NCI-H1417 treated with DMSO at 0.1 percent for 48 hours (cell line): ENCODE measurements at regions not wholly inside any gene's neighbourhood (a gene's known extent, or its start where the extent isn't known, plus 50 kb on each side); places are given as distances from the start of the nearest gene placed in this dataset.

Source experiments
- DNase-seq: peaks from one replicate; lab custom pipeline; 2025; lab: John Stamatoyannopoulos, UW

DNA sequence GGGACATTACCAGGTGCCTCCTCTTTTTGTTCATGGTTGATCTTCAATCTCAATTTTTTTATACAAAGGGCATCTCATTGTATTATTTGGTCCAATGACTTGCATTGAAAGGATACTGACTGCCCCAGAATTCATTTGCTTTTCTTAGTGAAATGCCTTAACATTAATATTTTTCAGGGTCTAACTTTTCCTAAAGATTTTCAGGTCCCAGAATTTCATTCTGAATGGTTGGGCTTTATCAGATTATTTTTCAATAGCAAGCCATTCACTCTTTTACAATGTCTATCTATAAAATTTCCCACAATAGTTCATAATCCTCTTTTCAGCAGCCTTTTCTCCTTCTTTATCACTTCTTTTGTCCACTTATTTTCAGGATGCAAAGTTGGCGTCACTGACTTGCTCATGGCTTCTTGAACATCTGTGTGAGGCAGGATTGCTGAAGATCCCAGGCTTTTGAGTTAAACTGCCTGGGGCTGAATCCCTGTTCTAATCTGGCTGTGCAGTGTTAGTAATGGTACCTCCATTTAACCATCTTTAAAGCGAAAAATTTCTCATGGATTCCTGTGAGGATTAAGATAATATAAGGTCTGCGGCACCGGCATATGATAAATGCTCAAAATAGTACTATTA is 131.7 kb upstream of the HDAC9 start:
- DNase-seq: no peak

DNA sequence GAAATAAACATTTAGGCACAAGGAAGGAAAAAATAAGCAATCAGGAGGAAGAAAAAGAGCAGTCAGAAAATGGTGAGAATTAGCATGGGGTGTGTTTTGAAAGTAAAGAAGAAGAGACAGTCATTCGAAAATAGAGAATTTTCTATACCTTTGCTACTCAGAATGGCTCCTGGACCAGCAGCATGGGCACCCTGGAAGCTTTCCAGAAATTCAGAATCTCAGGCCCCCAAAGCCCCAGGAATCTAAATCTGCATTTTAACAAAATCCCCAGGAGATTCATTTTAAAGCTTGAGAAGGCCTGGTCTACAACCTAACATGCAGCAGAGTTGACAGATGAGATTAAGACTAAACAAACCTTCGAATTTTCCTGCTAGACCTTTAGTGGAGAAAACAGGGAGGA is 131.2 kb upstream of the HDAC9 start:
- no peak for DNase-seq

DNA sequence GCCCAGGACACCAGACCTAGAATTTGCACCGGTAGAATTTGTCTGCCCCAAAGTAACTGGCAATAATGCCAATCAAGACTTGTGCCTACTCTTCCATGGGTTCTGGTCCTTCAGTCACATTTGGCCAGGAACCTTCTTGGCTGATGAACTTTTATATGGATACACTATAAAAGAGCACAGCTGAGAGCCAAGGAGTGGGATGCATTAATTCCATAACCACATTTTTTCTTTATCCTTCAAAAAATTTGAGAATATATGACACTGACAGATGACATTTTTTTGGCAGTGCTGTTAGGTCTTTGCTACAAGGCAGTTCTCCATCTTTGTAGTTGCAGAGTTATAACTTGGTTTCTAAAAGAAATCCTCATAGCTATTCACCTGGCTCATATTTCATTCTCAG is 129.2 kb upstream of the HDAC9 start:
- DNase-seq: no peak

DNA sequence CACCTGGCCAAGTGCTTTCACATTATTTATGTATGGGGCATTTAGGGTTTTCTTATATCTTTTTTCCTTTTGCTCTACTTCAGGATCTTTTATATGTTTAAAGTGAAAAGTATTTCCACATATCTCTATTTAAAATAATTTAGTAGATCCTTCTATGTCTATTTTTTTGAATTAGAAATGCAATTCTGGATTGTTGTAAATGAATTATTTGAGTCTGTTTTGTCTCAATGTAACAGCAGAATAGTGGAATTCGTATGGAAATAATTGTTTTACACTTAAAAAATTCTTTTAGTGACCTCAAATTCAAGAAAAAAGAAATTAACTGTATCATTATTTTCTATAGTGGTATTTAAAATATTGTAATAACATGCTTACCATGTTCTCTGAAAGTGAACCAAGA is 126.5 kb upstream of the HDAC9 start:
- no peak for DNase-seq

DNA sequence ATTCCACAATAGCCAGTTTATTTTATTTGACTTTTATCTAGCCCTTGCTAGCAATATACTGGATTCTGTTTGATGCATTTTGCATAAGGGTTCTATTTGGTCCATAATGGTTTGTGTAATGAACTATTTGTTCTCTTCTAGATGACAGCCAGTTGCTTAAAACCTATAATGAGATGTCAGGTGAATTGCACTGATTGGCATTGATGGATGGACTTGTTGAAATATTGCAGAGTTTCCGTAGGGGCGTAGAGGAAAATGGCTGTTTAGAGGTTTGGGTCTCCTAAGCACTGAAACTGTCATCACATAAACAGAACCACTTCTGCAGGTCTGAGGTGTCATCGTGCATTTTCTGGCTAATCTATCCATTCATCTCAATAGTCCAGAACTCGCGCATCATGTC is 124.9 kb upstream of the HDAC9 start:
- DNase-seq: no peak

DNA sequence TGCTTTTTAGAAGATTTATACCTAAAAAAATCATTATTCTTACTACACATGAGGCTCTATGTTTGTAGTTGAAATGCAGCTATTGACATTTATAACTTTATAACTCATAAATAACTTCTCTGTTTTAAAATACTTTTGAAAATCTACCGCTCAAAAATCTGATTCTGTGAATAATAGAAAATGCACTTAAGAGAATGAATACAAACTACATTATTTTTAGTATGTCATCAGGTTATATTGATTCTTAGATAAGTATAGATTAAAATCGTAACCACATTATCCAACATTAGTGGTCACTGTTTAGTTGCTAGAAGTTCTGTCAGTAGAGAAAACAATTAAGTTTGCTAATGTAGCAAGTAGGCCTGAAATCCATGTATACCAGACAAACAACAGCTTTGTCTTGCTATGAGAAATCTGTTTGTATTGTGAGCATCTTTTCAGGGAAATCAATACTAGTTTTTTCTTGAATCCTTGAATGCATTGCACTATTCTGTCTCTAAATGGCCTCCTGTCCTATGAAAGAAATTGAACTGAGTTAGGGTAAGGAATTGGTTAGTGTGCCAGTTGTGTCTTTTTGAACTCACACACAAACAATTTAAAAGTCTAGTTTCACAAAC is 116.5 kb upstream of the HDAC9 start:
- no peak for DNase-seq

DNA sequence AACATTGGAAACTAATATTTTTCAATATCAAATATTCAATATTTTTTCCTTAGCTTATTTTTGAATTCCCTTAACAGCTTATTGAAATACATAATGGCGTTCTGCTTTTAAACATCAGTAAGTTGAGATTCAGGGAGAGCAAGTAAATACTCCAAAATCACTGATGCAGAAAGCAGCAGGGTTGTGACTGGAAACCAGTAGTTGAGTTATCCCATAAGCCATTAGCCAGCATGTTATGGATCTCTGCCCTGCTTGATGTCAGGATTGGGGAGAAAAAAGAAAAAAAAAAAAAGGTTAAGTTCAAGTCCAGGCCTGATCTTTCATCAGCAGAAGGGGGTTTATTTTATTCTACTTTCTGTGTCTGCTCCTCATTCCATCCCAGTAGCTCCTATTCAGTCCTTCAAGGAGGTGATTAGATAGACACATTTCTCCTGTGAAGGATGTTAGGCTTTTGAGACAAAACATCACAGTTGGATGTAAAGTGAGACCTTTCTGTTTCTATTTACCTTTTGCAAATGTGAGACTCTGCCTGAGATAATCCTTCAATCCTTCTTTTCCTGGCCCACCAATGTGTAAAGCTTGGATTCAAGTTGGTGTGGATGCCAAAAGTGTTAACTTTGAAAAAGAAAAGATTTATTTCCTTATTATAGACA is 110.9 kb upstream of the HDAC9 start:
- DNase-seq: no peak

DNA sequence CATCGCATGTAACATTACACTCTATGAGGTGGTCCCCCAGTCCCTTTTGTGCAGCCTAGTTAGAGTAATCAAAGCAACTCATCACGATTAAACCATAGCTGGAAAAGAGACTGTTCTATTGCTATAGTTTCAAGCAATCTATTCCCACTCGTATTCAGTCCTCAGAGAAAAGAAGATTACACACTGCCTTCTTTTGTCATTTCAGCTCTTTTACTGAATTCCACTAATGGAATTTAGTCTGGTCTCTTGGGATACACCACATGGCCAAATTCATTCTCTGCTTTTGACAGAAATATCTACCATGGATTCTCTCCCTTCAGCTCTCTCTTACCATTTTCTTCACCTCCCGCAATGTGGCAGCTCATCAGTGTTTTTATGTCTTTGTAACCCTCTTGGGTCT is 108.9 kb upstream of the HDAC9 start:
- DNase-seq: no peak

DNA sequence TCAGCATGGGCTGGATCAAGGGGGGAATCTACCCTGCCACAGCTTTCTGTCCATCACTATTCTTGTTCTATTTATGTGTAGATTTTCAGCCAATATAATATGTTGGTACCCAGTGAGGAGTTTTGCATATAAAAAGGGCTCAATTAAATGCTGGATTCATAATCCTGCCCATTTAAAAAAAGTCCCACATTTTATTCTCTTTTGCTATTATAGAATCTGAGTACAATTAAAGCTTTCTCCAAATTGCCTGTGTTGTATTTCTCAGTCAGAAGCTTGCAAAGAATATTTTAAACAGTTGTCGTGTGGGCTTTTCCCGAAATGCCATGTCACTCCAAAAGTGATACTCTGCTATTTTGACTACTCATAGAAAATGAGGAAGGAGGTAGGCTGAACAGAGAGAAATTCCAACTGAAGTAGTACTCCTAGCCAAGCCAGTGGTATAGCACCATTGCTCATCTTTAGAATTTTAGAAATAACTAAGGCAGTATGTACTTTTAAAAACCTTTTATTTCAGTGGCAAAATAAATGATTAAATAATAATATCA is 108.3 kb upstream of the HDAC9 start:
- no peak for DNase-seq

DNA sequence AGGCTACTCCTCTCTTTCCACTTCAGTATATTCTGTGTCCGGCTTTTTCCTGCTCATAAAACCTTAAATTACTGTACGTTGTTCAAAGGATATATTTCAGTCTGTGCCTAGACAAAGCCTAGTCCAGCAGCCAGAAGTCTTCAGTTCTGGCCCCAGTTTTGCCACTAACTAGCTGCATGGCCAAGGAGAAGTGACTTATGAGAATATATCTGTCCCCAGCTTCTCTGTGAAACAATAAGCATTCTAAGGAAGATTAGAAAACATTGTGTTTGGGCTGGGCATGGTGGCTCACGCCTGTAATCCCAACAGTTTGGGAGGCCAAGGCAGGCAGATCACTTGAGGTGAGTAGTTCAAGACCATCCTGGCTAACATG is 105.0 kb upstream of the HDAC9 start:
- no peak for DNase-seq

DNA sequence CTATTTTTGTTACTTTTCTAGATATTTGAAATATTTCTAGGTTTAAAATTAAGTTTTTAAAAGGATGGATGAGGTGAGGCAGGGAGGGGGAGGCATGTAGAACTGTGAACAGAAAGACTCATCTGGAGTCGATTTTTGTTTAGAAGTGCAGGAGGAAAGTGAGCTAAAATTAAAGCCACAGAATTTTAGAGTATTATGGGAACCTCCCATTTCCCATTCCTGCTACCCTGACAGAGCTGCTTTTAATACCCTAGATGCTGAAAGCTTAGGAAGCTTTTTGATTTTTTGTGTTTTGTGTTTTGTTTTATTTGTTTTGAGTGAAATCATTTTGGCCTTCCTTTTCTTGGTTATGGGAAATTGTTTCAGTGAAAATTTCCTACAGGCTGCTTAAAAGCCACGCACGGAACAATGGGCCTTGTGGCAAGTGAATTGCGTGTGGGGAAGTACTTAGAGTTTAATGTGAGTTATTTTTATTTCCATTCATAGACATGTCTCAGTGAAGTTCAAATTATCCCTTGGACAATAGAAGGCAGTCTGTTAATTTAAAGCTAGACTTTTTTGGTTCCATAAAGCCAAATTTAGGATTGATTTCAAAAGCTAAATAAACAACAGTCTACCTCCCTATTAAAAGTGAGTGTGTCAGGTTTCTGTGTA is 102.0 kb upstream of the HDAC9 start:
- DNase-seq: no peak

DNA sequence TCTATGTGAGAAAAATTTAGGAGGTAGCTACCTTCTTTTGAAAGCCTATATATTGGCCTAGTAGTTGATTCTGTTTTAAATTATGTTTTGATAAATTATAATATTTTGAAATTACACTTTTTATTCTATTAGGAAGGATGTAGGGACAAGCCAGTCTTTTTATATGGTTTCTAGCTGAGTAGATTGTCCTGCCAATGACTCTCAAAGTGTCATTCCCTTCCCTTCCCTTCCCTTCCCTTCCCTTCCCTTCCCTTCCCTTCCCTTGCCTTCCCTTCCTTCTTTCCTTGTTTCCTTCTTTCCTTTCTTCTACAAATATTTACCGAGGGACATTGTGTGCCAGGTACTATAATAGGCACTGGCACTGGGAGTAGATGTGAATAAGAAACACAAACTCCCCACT is 99.7 kb upstream of the HDAC9 start:
- no peak for DNase-seq

DNA sequence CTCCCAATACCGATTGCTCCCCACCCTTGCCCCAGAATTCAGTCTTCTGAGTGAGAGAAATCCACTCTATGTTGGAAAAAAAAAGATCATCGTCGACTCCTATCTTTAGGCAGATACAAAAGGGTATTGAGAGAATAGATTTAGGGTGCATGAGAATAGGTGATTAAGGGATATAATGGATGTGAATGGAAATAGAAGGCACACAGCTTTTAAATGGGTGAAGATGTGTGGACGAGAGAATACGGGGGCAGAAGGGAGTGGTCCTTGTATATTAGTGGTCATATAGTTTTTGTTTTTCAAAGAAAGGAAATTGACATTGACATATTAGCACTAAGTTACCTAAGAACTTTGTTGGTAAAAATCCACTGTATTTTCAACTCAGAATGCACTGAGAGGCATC is 98.6 kb upstream of the HDAC9 start:
- DNase-seq: no peak

DNA sequence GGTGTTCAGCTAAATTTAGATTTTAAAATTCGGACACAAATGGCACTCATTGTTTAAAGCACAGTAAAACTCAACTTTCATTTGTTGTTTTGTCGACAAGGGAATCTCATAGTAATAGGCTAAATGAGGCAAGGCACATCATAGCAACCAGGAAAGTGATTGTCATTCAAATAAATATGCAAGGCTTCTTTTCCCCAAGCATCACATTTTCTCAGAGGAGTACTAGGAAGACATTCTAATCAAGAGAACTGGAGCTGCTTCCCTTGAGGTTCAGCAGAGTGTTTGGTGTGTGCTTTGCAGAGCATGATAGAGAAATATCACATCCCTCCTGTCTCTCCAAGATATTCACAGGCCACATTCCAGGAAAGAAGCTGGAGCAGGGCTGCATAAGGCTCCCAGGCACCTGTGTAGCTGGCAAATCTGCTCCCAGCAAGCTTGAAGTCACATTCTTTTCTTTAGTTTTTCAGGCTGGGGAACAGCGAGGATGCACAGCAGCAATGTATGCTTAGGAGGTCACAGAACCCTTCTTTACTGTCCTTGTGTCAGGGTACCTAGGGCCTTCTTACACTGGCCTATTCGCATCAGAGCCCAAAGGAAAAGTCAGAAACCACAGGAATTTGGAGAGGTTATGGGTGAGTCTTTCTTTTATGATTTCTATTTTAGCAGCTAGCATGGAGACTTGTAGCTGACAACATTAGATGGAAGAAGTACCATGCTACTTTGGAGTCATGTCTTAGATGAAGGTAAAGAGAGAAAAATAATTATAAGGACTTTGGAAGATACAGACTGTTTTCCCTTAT is 95.9 kb upstream of the HDAC9 start:
- DNase-seq: no peak

DNA sequence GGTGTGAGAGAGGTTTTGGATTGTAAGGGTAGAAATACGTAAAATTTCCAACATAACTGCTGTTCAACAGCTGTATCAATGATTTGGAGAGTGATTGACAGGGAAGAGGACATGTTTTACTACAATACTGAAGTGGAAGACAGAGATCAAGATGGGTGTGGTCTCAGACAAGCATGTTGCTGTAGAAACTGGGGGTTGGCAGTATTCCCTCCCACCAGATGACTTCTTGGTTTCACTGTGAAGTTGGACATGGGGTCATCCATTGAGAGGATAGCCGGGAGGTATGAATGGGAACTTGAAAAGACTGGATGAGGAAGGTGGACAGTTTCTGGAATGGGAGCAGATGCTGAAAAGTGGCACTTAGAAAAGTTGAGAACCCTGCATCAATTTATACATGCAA is 95.3 kb upstream of the HDAC9 start:
- DNase-seq: no peak

DNA sequence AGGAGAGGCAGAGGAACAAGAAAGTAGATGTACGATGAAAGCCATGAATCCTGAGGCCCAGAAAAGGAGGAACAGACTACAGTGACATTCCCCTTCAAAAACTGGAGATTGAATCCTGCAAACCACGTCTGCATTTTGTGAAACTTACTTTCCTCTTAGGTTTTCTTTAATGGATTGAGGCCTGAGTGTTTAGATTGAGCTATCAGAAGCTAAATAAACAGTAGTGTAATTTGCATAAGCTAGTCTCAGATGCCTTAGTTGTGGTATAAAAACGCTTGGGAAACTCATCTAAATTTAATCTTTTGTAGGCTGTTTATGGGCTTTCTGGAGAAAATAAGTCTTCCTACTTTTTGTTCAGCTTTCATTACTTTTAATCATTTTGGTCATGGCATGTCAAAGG is 94.8 kb upstream of the HDAC9 start:
- no peak for DNase-seq

DNA sequence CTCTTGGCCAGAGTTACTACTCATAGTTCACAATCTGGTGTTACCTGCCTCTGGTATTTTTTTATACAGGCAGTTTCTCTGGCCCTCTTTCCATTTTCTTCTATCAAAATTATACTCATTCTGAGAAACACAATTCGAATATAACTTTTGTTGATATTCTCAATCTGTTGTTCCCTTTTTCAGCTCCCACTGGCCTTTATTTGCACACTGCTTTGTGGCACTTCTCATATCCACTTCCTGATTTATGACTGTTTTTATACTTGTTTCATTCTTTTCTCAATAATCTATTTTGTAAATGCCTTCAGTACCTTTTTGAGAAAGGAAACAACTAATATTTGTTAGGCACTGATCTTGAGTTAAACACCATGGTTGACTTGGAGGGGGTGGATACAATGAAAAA is 93.8 kb upstream of the HDAC9 start:
- DNase-seq: no peak

DNA sequence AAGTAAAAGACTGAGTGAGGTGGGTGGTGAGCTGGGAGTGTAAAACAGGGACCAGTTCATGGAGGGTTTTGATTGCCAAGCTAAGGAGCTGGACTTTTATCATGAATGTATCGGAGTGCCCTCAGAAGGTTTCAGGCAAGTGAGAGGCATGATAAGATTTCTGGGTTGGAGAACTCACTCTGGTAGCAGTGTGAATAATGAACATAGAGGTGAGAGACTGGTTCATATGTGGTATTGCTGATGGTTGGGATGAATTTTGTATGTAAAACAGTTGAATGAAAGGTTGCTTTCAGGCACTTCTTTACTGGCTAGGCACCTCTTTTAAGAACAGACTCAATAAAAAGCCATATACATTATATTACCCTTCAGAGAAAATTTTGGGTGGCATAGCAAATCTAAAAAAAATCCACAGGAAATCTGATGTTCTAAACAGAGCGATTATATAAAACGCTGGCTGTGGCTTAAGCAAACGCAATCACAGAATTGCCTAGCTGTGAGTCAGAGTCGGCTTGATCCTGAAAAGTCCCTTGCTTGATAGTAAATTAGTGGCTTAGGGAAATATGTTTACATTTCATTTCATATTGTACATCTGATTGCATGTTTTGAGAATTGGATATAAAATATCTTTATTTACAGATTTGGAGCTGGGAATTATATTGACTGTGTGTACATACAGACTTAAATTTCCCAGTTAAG is 92.9 kb upstream of the HDAC9 start:
- no peak for DNase-seq

DNA sequence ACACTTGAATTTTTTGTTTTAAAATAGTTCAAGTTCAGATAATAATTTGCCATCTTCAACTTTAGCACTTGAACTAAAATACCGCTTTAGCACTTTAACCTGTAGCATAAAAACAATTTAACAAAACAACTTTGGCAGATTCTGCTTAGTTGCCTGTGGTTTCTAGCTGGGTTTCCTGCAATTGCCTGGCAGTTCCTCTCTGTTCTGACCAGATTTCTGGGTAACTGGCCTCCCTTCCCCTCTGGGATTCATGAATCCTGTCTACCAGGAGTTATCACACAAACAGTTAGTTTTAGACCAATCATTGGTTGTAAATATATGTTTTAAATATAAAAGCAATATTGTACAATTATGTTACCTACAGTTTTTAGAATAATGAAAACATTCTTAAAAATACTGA is 89.8 kb upstream of the HDAC9 start:
- DNase-seq: no peak

DNA sequence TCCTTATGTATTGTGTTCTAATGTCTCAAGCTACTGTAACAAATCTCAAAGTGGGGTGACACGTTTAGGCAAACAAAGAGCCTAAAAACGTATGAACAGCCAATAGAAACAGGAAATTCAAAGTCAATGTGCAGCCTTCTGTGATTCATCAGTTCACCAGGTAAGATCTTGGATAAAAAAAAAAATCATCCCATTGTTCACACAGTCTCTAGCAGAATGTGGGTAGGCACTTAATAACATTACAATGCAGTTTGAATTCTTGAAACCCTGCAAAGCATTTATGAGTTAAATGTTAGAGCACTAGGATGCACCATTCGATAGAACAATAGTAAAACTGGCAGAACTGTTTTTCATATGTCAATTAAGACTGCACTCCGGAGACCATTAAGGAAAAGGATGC is 88.2 kb upstream of the HDAC9 start:
- no peak for DNase-seq

DNA sequence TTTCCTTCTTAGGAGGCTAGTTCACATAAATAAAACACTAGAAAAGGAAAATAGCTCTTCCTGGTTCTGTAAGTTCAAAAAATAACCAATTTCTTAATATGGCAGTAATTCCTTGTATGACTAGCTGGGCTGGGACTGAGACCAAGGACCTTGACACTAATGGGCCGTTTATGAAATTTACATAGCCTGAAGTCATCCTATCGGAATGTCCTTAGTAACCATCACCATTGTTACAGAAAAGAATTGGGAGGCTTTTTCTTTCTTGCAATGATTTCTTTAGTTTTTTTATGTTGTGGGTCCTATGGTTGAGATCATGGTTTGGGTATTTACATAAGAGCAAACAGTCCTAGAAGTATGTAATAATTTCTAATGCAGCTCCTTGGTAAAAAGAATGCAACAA is 87.1 kb upstream of the HDAC9 start:
- DNase-seq: no peak

DNA sequence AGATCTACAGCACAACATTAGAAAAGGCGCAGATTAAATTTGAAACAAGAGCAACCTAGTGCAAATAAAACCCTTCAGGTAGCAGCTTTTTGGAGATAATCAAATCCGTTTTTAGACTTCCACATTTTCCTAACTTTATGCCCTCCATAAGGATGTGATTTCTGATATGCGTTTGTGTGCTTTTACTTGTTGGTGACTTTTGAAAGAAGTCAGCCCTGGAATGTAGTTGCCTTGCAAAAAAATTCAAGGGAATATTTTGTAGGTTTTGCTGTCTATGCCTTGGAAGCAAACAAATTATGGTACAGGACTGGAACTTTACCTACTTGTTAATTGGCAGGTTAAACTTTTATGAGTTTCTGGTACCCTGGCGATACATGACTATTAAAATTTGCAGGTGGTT is 86.7 kb upstream of the HDAC9 start:
- no peak for DNase-seq
